Central memory CD8-positive, alpha-beta T cell (primary cell): ENCODE measurements at regions not wholly inside any gene's neighbourhood (a gene's known extent, or its start where the extent isn't known, plus 50 kb on each side); places are given as distances from the start of the nearest gene placed in this dataset.

Source experiments
- ATAC-seq: fragments of 150-1000 bp; cut with Tn5 transposase; replicated peaks from 2 replicates; pipeline ENCODE4 v1.10.0; 2022; ENCODE audit warnings: mild to moderate bottlenecking, moderate FRiP score, moderate number of reproducible peaks; ENCODE audit not compliant: poor library complexity, severe bottlenecking; ENCODE audit errors: extremely low read depth
- DNase-seq, 2 donors: peaks; one replicate each; pipeline ENCODE4 v3.0.0; 2021; ENCODE audit warnings: low spot score in 2 of 2
- H3K27ac Mint-ChIP-seq: one replicate; pipeline ENCODE4 v1.8.0; 2022; ENCODE audit warnings: low read depth, mild to moderate bottlenecking, moderate library complexity, mixed read lengths
- H3K27me3 Mint-ChIP-seq: one replicate; pipeline ENCODE4 v1.8.0; 2022; ENCODE audit warnings: mixed read lengths
- H3K36me3 Mint-ChIP-seq: one replicate; pipeline ENCODE4 v1.8.0; 2022; ENCODE audit warnings: mild to moderate bottlenecking, moderate library complexity, mixed read lengths; ENCODE audit not compliant: insufficient read depth
- H3K4me1 Mint-ChIP-seq: one replicate; pipeline ENCODE4 v1.8.0; 2022; ENCODE audit warnings: mixed read lengths
- H3K4me3 Mint-ChIP-seq: one replicate; pipeline ENCODE4 v1.8.0; 2022; ENCODE audit warnings: mild to moderate bottlenecking, moderate library complexity, mixed read lengths
- H3K9me3 Mint-ChIP-seq: one replicate; pipeline ENCODE4 v1.8.0; 2022; ENCODE audit warnings: mixed read lengths

- no peaks in the 10 kb centered on the region for H3K27me3 Mint-ChIP-seq
Measured at GRCh38 chr14:58782011-58782410, 144.2 kb downstream of the DACT1 start.

GRCh38 chr14:58783792-58784511, 146.2 kb downstream of the DACT1 start:
- Mint-ChIP-seq H3K4me1 (no peaks in the 10 kb centered on the region), H3K4me3 (no peak overlapping the region), H3K27me3 (no peaks in the 10 kb centered on the region), H3K9me3 (no peaks in the 10 kb centered on the region), H3K36me3 (no peaks in the 10 kb centered on the region), H3K27ac (no peak overlapping the region)
- DNase-seq, result no peak
- ATAC-seq, result no peak

More at GRCh38 chr14:58782011-58782410, 144.2 kb downstream of the DACT1 start:
- Mint-ChIP-seq H3K27ac (no peak overlapping the region), H3K4me3 (no peak overlapping the region), H3K4me1 (no peaks in the 10 kb centered on the region), H3K36me3 (no peaks in the 10 kb centered on the region), H3K9me3 (no peaks in the 10 kb centered on the region)
- no peak for DNase-seq
- no peak for ATAC-seq

- no peaks in the 10 kb centered on the region for H3K36me3 Mint-ChIP-seq
- ATAC-seq (no peak), DNase-seq (no peak)
- no peak overlapping the region for H3K27ac Mint-ChIP-seq
- H3K4me1 Mint-ChIP-seq, result no peaks in the 10 kb centered on the region
- H3K27me3 Mint-ChIP-seq, result no peaks in the 10 kb centered on the region
- no peak overlapping the region for H3K4me3 Mint-ChIP-seq
- no peaks in the 10 kb centered on the region for H3K9me3 Mint-ChIP-seq
Measured at GRCh38 chr14:58784931-58785330, 147.2 kb downstream of the DACT1 start.

- no peaks in the 10 kb centered on the region for H3K36me3 Mint-ChIP-seq
- no peak for ATAC-seq
- H3K27ac Mint-ChIP-seq, result no peak overlapping the region
- H3K4me1 Mint-ChIP-seq, result no peaks in the 10 kb centered on the region
- no peaks in the 10 kb centered on the region for H3K27me3 Mint-ChIP-seq
- no peaks in the 10 kb centered on the region for H3K9me3 Mint-ChIP-seq
- no peak overlapping the region for H3K4me3 Mint-ChIP-seq
- no peak for DNase-seq
Measured at GRCh38 chr14:58785701-58786100, 147.9 kb downstream of the DACT1 start.

- DNase-seq (no peak), ATAC-seq (no peak)
- Mint-ChIP-seq H3K4me1 (no peaks in the 10 kb centered on the region), H3K36me3 (no peaks in the 10 kb centered on the region), H3K9me3 (no peaks in the 10 kb centered on the region), H3K27ac (no peak overlapping the region), H3K4me3 (no peak overlapping the region), H3K27me3 (peaks cover 2% of the 10 kb centered on the region)
Measured at GRCh38 chr14:58787592-58787991, 149.8 kb downstream of the DACT1 start.

GRCh38 chr14:58788655-58789503, 151.1 kb downstream of the DACT1 start:
- ATAC-seq (no peak), DNase-seq (no peak)
- H3K27me3 Mint-ChIP-seq, result peaks cover 12% of the 10 kb centered on the region
- no peak overlapping the region for H3K4me3 Mint-ChIP-seq
- H3K36me3 Mint-ChIP-seq, result no peaks in the 10 kb centered on the region
- no peaks in the 10 kb centered on the region for H3K4me1 Mint-ChIP-seq
- H3K27ac Mint-ChIP-seq, result no peak overlapping the region
- H3K9me3 Mint-ChIP-seq, result peaks cover 4% of the 10 kb centered on the region

GRCh38 chr14:58789736-58790135, 152.0 kb downstream of the DACT1 start:
- H3K27ac Mint-ChIP-seq, result no peak overlapping the region
- no peaks in the 10 kb centered on the region for H3K36me3 Mint-ChIP-seq
- H3K27me3 Mint-ChIP-seq, result peaks cover 12% of the 10 kb centered on the region
- DNase-seq (no peak), ATAC-seq (no peak)
- H3K9me3 Mint-ChIP-seq, result peaks cover 4% of the 10 kb centered on the region
- H3K4me3 Mint-ChIP-seq, result no peak overlapping the region
- no peaks in the 10 kb centered on the region for H3K4me1 Mint-ChIP-seq

GRCh38 chr14:58792416-58792815, 154.7 kb downstream of the DACT1 start:
- H3K27ac Mint-ChIP-seq, result no peak overlapping the region
- no peaks in the 10 kb centered on the region for H3K4me1 Mint-ChIP-seq
- no peak for DNase-seq
- peaks cover 4% of the 10 kb centered on the region for H3K9me3 Mint-ChIP-seq
- H3K36me3 Mint-ChIP-seq, result no peaks in the 10 kb centered on the region
- ATAC-seq, result no peak
- no peak overlapping the region for H3K4me3 Mint-ChIP-seq
- peaks cover 12% of the 10 kb centered on the region for H3K27me3 Mint-ChIP-seq

GRCh38 chr14:58793131-58793740, 155.5 kb downstream of the DACT1 start:
- no peaks in the 10 kb centered on the region for H3K36me3 Mint-ChIP-seq
- no peak for DNase-seq
- no peaks in the 10 kb centered on the region for H3K4me1 Mint-ChIP-seq
- H3K27ac Mint-ChIP-seq, result no peak overlapping the region
- no peak overlapping the region for H3K4me3 Mint-ChIP-seq
- ATAC-seq, result no peak
- peaks cover 12% of the 10 kb centered on the region for H3K27me3 Mint-ChIP-seq
- H3K9me3 Mint-ChIP-seq, result peaks cover 4% of the 10 kb centered on the region

- Mint-ChIP-seq H3K4me1 (no peaks in the 10 kb centered on the region), H3K9me3 (peaks cover 4% of the 10 kb centered on the region), H3K4me3 (no peak overlapping the region), H3K36me3 (no peaks in the 10 kb centered on the region), H3K27me3 (peaks cover 12% of the 10 kb centered on the region), H3K27ac (no peak overlapping the region)
- DNase-seq (no peak), ATAC-seq (no peak)
Measured at GRCh38 chr14:58794993-58795762, 157.4 kb downstream of the DACT1 start.

- ATAC-seq (no peak), DNase-seq (no peak)
- H3K4me1 Mint-ChIP-seq, result no peaks in the 10 kb centered on the region
- no peak overlapping the region for H3K4me3 Mint-ChIP-seq
- H3K9me3 Mint-ChIP-seq, result peaks cover 4% of the 10 kb centered on the region
- no peaks in the 10 kb centered on the region for H3K36me3 Mint-ChIP-seq
- H3K27ac Mint-ChIP-seq, result no peak overlapping the region
- peaks cover 12% of the 10 kb centered on the region for H3K27me3 Mint-ChIP-seq
Measured at GRCh38 chr14:58796242-58797009, 158.7 kb downstream of the DACT1 start.

- DNase-seq, result no peak
- H3K4me3 Mint-ChIP-seq, result no peak overlapping the region
- peaks cover 12% of the 10 kb centered on the region for H3K27me3 Mint-ChIP-seq
- peaks cover 4% of the 10 kb centered on the region for H3K9me3 Mint-ChIP-seq
- H3K36me3 Mint-ChIP-seq, result no peaks in the 10 kb centered on the region
- no peak for ATAC-seq
- H3K4me1 Mint-ChIP-seq, result no peaks in the 10 kb centered on the region
- H3K27ac Mint-ChIP-seq, result no peak overlapping the region
Measured at GRCh38 chr14:58797010-58797429, 159.3 kb downstream of the DACT1 start.
